OCI-LY7 (cell line): ENCODE measurements at regions not wholly inside any gene's neighbourhood (a gene's known extent, or its start where the extent isn't known, plus 50 kb on each side); places are given as distances from the start of the nearest gene placed in this dataset.

Experiments
- CTCF ChIP-seq: fragments of 200-600 bp; sonication (generic); conservative IDR thresholded peaks from 2 replicates; pipeline ENCODE4 v1.5.1; 2014; ENCODE audit warnings: mild to moderate bottlenecking, antibody characterized with exemption, low read length, moderate library complexity, mixed read lengths
- EZH2phosphoT487 ChIP-seq: fragments of 200-600 bp; sonication (generic); IDR thresholded peaks from 2 replicates; pipeline ENCODE4 v1.6.1; 2018; ENCODE audit warnings: low read depth, borderline replicate concordance, mild to moderate bottlenecking, mixed run types, antibody characterized with exemption, low read length, moderate library complexity, mixed read lengths

- TF ChIP-seq CTCF (no peak), EZH2phosphoT487 (no peak)
Observed at GRCh38 chr13:108031865-108032264, 183.5 kb downstream of the LIG4 start.
